ENCODE measurements at regions not wholly inside any gene's neighbourhood (a gene's known extent, or its start where the extent isn't known, plus 50 kb on each side); places are given as distances from the start of the nearest gene placed in this dataset.

- no peak for TF ChIP-seq CTCF (conservative IDR thresholded peaks at IDR 0.05; ENCODE audit: low read depth, low read length)
- TF ChIP-seq MAFK (IDR thresholded peaks at IDR 0.05; ENCODE audit: low read depth, low read length): no peak
- TF ChIP-seq MXI1 (IDR thresholded peaks at IDR 0.05; ENCODE audit: borderline replicate concordance, low read depth, low read length): no peak
- TF ChIP-seq, protein P1, sequence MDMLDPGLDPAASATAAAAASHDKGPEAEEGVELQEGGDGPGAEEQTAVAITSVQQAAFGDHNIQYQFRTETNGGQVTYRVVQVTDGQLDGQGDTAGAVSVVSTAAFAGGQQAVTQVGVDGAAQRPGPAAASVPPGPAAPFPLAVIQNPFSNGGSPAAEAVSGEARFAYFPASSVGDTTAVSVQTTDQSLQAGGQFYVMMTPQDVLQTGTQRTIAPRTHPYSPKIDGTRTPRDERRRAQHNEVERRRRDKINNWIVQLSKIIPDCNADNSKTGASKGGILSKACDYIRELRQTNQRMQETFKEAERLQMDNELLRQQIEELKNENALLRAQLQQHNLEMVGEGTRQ (IDR thresholded peaks at IDR 0.05; ENCODE audit: low read depth, low read length): no peak
- no peak for TF ChIP-seq POLR2A (IDR thresholded peaks at IDR 0.05; ENCODE audit: low read depth, low read length)
- no peak for TF ChIP-seq MAZ (IDR thresholded peaks at IDR 0.05; ENCODE audit: borderline replicate concordance, low read depth, low read length)
- TF ChIP-seq RCOR1 (IDR thresholded peaks at IDR 0.05; ENCODE audit: insufficient replicate concordance, low read length): no peak
These were observed 350.0 kb upstream of the BCHE start for GRCh38 chr3:166187237-166187636.

Measured in IMR-90 (cell line).